ENCODE measurements at regions not wholly inside any gene's neighbourhood (a gene's known extent, or its start where the extent isn't known, plus 50 kb on each side); places are given as distances from the start of the nearest gene placed in this dataset.

DNA sequence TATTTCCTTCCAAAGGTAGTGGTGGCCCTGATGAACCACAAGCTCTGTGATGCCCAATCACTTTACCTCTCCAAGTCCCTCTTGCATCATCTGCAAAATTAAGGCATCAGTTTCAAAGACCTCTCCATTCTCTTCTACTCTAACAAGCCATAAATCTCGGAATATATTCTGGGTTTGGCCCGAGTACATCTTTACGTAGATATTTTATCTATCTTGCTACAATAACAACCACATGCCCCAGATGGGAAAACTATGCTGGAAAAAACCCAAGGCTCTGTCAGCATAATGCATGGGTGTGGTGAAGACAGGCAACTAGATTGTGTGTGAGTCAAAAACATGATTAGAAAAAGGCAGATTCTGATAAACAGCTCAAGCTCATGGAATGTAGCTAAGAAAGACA, 228.2 kb upstream of the BLID start:
- DNase-seq: no peak

DNA sequence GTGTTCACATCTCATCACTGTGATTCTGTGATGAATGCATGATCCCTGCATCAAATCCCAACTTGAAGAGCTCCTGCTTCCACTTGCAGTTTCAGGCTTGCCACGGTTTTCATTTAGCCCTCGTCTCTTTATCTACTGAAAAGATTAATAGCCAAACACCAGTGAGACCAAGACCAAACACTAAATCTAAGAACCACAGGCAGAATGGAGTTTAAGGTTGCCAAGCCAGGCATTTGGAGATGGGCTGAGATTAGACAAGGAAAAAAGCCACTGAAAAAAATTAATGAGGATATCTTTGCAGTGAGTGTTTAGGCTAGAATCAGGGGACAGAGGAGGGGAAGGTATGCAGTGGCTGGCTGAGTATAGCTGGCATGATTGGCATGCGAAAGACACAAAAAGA, 227.2 kb upstream of the BLID start:
- no peak for DNase-seq

- no peak for DNase-seq
These were observed 226.2 kb upstream of the BLID start for GRCh38 chr11:122342089-122342744.

DNA sequence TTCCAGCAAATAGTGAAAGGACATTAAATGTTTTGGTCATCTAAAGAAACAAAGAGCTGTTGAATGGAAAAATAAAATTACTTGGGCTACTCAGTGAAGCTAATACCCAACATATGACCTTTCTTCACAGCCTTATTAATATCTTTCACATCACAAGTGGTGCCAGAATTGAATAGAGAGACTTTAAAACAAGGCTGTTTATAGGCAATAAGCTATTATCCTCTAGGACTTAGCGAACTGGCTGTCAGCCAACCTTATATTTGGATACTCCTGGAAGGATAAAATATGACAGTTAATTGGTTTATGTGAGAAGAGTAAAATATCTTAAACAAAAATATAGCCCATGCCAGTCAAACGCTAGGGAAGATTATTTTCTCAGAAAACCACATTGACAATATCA, 225.5 kb upstream of the BLID start:
- no peak for DNase-seq

GRCh38 chr11:122340607-122341290, 224.7 kb upstream of the BLID start:
- no peak for DNase-seq

DNA sequence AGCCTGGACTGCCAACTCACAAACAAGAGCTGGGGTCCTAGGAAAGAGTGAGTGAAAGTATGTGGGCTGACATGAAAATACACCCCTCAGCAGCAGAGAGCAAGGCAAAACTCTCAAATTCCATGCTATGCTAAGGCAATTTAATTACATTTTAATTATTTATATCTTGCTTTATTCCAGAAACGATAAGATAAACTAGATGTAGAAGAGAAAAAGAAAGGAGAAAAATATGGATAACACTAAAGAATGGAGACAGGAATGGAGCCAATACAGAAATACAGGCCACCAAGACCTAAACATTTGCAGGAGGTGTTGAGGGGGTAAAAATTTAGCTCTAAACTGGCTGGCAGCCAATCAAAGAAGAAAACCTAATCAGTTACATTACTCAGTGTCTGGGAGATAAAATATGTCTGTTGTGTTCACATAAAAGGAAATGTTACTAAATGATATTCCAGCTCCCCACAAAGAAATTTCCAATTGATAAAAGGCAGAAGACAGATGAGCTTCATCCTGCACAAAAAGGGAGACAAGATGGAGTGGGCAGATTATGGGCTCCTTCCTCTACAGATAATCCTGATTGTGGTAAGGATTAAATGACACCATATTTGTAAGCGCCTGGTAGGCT, 223.5 kb upstream of the BLID start:
- DNase-seq: no peak

- DNase-seq: no peak
These were observed 221.7 kb upstream of the BLID start for GRCh38 chr11:122337704-122338103.

DNA sequence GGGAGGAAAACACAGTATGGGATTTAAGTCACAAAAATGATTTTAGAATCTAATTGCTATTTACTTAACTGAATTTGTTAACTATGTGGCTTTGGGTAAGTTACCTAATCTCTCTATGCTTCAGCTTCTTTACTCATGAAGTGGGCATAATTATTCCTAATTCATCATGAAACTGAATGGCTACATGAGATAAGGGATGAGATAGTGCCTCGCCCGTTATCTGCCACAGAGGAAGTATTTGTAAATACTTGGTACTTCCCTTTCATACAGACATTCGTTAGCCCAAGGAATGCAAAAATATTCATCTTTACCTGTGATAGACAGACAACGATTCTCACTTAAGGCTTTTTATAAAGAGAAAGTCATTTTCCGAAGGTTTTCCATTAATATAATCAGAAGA, 221.2 kb upstream of the BLID start:
- DNase-seq: no peak

DNA sequence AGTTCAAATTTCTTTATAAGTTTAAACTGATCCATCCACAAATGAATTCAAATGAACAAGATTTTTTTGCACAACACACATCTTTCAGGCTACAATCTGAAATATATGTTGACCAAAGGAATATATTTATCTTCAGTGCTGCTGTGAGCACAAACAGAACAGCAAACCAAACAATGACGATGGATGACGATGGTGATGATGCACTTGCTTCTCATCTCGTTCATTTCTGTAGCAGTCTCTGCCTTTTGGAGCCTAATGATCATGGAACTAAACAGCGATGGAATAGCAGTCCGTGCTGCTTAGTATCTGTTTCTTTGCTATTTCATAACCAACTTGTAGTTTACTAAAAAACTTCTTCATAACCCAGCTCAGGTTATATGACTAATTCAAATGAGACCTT, 220.7 kb upstream of the BLID start:
- no peak for DNase-seq

- DNase-seq: no peak
These were observed 218.7 kb upstream of the BLID start for GRCh38 chr11:122334546-122335339.

DNA sequence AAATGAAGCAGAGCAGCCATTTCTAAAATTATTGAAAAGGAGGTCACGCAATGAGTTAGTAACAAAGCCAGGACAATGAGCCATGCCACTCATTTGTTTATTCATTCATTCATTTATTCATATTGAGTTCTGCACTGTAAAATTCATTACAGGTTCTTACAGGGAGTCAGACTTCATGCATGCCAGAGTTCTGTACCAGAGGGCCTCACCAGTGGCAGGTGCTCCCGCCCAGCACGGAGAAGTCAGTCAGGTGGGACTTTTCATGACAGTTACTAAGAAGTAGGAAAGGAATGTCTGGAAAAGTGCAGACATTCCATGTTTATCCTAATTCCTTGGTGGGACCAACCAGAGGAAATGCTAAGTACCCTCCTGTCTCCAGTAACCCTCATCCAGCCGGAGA, 217.5 kb upstream of the BLID start:
- no peak for DNase-seq

DNA sequence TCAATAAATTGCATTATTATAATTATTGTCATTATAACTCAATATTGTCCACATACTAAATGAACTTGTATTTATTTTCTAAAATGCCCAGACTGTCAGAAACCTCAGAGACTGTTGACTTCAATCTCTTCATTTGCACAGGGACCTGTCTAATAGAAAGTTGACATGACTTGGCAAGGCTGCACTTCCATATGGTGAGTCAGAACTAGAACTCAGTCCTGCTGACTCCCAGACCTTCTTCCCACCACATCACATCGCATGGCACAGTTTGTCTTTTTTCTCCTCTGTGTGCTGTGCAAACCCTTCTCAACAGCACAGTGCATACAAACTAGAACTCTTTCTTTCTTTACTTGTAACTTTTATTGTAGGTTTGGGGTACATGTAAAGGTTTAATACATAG, 215.1 kb upstream of the BLID start:
- DNase-seq: no peak

GRCh38 chr11:122330279-122330965, 214.4 kb upstream of the BLID start:
- DNase-seq: no peak

DNA sequence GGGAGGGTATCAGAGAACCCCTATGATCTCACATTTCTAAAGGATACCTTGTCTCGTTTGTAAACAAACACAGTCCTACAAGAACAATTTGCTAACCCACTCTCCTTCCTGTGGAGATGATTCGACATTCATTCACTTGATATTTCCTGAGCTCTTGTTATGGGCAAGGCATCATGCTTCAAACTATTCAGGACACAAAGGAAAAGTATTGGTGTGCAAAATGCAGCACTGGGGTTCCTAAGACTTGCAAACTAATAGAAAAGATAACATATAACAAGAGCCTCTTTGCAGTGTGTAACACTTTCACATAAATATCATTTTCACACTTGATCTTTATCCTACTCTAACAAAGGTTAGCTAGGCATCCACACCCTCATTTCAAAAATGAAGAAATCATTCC, 211.5 kb upstream of the BLID start:
- no peak for DNase-seq

GRCh38 chr11:122323754-122324421, 207.9 kb upstream of the BLID start:
- no peak for DNase-seq

DNA sequence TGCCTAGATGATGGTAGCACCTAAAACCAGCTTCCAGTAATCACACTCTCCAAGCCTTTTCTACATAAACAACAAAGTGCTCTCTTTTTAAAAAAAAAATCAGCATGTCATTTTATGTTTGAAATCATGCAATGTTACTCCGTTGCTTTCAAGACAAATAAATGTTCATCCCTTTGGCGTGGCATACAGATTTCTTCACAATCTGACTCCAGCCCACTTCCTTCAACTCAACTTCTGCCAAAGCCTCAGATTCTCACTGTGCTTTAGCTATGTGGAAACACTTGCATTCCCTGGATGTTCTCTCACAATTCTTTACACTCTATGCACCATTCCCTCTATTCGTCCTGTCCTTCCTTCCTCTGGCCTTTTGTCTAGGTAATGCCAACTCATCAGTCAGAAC, 206.3 kb upstream of the BLID start:
- DNase-seq: no peak

DNA sequence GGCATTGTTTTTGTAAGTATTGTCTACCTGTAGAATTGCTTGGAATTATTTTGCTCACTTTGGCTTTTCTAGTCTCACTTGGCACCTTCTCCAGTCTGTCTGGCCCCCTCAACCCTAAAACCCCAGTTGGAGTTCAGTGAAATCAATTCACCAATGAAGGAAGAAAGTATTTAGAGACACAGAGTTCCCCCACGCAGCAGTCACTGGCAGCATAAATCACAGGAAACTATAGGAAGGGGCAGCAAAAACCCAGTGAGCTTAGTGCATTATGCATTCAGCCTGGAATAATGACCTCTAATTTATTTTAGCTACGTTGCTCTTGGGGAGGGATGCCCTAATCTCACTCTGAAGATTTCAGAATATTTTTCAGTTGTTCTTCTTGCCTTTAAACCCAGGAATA, 204.7 kb upstream of the BLID start:
- no peak for DNase-seq

DNA sequence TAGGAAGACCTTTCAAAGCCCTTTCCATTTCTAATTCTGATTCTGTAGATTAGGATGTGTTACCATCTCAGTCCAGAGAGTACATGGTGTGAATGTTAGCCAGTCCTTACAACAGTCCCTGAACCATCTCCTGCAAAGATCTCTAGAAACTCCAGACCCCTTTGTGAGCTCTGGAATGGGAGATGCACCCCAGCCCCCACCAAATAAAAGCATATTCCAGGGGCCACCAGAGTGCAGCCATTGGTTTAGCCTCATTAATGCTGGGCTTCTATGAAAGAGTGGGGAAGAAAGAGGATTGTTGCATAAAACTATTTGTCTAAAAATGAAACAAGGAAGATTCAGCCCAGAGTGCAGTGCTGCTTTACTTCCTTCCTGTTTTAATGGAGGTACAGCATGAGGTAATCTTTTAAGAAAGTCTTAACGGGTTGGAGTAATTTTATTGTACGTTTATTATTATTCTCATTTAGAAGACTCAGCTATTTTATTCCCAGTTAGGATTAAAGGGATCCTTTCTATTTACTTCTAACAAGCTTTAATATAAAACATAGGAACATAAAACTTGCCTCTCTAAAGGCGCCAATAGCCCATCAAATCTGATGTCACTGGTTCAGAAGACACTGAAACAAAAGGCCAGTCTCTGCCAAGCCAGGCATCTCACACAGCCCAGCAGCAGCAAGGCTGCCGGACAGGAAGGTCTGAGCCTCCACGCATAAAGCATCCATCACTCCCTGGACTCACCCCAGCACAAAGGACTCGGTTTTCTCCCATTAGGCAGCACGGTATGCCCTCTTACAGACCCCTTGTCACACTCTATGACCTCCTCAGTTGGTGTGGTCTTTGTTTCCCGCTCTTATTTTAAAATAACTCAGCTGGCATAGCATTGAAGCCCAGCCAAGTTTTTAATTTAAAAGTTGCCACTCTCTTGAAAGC, 203.9 kb upstream of the BLID start:
- DNase-seq: no peak

GRCh38 chr11:122319085-122319484, 203.1 kb upstream of the BLID start:
- DNase-seq: no peak

DNA sequence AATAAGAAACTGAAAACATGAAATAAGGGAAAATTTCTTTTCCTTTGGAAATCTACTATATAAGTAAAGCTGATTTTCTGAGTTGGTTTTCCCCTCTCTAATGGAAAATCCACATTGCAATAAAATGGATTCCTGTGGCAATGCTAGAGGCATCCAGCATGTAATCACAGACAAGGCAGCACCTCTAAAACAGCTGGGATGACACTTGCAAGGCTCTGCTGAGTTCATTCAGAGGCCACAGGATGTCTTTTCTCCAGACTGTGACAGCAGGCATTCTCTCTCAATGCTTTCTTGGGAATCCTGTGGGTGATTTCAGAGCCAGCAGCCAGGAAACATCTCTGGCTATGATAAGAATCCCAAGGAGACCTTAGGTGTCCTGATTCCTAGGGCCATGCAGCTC, 201.3 kb upstream of the BLID start:
- DNase-seq: no peak

DNA sequence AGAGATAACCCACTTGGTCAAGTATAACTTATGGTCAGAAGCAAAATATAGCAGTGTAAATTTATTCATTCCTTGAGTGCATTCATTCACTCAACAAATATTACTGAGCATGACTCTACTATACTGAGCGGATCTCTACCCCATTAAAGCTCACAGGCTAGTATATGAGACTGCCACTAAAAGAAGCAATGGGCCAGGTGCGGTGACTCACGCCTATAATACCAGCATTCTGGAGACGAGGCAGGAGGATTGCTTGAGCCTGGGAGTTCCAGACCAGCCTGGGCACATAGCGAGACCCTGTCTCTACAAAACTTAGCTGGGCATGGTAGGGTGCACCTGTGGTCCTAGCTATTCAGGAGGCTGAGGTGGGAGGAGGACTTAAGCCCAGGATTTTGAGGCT, 197.6 kb upstream of the BLID start:
- DNase-seq: no peak

Measured in activated CD8-positive, alpha-beta memory T cell treated with anti-CD3 and anti-CD28 coated beads, Interleukin-2, amount 50 U/mL, for 48 hours (primary cell).